ENCODE measurements at regions not wholly inside any gene's neighbourhood (a gene's known extent, or its start where the extent isn't known, plus 50 kb on each side); places are given as distances from the start of the nearest gene placed in this dataset.

DNA sequence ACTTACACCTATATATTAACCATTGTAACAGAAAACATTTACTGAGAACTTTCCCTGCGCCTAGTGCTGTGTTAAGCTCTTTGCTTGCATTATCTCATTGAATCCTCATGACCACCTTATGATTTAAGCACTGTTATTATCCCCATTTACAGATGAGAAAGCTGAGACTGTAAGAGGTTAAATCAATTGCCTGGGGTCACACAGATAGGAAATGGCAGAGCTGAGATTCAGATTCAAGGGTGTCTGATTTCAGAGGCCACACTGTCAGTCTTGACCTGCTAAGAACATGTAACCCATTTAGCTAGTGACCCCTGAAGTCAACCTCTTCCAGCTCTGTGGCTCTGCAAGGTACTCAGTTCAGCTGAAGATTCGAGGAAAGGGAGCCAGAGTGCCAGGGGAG, 143.9 kb downstream of the TLE3 start:
- TF ChIP-seq, protein P1, sequence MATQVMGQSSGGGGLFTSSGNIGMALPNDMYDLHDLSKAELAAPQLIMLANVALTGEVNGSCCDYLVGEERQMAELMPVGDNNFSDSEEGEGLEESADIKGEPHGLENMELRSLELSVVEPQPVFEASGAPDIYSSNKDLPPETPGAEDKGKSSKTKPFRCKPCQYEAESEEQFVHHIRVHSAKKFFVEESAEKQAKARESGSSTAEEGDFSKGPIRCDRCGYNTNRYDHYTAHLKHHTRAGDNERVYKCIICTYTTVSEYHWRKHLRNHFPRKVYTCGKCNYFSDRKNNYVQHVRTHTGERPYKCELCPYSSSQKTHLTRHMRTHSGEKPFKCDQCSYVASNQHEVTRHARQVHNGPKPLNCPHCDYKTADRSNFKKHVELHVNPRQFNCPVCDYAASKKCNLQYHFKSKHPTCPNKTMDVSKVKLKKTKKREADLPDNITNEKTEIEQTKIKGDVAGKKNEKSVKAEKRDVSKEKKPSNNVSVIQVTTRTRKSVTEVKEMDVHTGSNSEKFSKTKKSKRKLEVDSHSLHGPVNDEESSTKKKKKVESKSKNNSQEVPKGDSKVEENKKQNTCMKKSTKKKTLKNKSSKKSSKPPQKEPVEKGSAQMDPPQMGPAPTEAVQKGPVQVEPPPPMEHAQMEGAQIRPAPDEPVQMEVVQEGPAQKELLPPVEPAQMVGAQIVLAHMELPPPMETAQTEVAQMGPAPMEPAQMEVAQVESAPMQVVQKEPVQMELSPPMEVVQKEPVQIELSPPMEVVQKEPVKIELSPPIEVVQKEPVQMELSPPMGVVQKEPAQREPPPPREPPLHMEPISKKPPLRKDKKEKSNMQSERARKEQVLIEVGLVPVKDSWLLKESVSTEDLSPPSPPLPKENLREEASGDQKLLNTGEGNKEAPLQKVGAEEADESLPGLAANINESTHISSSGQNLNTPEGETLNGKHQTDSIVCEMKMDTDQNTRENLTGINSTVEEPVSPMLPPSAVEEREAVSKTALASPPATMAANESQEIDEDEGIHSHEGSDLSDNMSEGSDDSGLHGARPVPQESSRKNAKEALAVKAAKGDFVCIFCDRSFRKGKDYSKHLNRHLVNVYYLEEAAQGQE (IDR thresholded peaks at IDR 0.05; ENCODE audit: low read depth, low read length): no peak
- TF ChIP-seq, protein P2, sequence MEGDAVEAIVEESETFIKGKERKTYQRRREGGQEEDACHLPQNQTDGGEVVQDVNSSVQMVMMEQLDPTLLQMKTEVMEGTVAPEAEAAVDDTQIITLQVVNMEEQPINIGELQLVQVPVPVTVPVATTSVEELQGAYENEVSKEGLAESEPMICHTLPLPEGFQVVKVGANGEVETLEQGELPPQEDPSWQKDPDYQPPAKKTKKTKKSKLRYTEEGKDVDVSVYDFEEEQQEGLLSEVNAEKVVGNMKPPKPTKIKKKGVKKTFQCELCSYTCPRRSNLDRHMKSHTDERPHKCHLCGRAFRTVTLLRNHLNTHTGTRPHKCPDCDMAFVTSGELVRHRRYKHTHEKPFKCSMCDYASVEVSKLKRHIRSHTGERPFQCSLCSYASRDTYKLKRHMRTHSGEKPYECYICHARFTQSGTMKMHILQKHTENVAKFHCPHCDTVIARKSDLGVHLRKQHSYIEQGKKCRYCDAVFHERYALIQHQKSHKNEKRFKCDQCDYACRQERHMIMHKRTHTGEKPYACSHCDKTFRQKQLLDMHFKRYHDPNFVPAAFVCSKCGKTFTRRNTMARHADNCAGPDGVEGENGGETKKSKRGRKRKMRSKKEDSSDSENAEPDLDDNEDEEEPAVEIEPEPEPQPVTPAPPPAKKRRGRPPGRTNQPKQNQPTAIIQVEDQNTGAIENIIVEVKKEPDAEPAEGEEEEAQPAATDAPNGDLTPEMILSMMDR (IDR thresholded peaks at IDR 0.05): no peak

Measured in SK-N-SH (cell line).